GM06990 (cell line): ENCODE measurements at regions not wholly inside any gene's neighbourhood (a gene's known extent, or its start where the extent isn't known, plus 50 kb on each side); places are given as distances from the start of the nearest gene placed in this dataset.
"Not testable (repeated sequence)": the region's sequence is repeated elsewhere in the genome, so short reads cannot be mapped to it uniquely, and the experiment has no call there.

Experiments
- DNase-seq: peaks from one replicate; pipeline ENCODE4 v3.0.0-alpha.2; 2011; ENCODE audit not compliant: insufficient read length; ENCODE audit errors: extremely low read depth
- H3K27me3 ChIP-seq: replicated peaks from 2 replicates; pipeline ENCODE4 v1.6.0; 2011; ENCODE audit warnings: low read length; ENCODE audit not compliant: control insufficient read depth, insufficient read depth
- H3K36me3 ChIP-seq: 2 replicates; pipeline ENCODE4 v1.5.1; 2011; ENCODE audit warnings: low read length; ENCODE audit not compliant: control insufficient read depth, insufficient read depth
- H3K4me3 ChIP-seq: replicated peaks from 2 replicates; pipeline ENCODE4 v1.5.1; 2011; ENCODE audit warnings: low read depth, mild to moderate bottlenecking, control low read depth, low read length
- TF ChIP-seq, protein P1 (sequence below): IDR thresholded peaks from 2 replicates; pipeline ENCODE4 v1.5.1; 2011; ENCODE audit warnings: low read length, control low read depth, mild to moderate bottlenecking, inconsistent platforms; ENCODE audit not compliant: insufficient read depth, poor library complexity, severe bottlenecking

DNA sequence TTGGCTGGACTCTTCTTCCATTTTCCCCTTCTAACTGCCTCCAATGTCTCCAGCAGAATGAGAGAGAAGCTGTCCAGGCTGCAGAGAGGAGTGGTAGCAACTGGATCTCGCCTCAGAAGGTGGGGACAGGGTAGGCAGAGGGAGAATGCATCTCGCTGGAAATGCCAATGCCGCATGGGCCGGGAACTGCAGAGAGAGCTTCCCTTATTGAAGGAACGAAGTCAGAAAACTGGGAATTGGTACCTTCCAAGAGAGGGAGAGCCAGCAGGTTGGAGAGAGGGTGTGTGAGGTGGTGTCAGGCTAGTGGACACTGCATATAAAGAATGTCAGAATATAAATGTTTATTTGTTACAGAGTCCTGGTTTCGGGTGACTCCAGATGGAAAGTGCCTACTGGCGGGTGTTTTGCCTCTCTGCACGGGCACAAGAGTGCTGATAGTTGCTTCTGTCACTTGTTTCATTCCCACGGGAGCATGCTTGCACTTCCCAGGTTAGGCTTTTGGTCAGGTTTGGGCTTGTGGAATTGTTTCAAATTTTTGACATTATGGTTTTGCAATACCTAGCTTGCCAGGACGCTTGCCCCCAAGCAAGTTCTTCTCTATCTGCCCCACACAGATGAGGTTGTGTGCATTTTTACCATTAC is 156.8 kb upstream of the STS start:
- Histone ChIP-seq H3K36me3 (no peaks in the 10 kb centered on the region), H3K4me3 (no peak overlapping the region), H3K27me3 (no peaks in the 10 kb centered on the region)
- TF ChIP-seq, protein P1, sequence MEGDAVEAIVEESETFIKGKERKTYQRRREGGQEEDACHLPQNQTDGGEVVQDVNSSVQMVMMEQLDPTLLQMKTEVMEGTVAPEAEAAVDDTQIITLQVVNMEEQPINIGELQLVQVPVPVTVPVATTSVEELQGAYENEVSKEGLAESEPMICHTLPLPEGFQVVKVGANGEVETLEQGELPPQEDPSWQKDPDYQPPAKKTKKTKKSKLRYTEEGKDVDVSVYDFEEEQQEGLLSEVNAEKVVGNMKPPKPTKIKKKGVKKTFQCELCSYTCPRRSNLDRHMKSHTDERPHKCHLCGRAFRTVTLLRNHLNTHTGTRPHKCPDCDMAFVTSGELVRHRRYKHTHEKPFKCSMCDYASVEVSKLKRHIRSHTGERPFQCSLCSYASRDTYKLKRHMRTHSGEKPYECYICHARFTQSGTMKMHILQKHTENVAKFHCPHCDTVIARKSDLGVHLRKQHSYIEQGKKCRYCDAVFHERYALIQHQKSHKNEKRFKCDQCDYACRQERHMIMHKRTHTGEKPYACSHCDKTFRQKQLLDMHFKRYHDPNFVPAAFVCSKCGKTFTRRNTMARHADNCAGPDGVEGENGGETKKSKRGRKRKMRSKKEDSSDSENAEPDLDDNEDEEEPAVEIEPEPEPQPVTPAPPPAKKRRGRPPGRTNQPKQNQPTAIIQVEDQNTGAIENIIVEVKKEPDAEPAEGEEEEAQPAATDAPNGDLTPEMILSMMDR = no peak
- DNase-seq = no peak

GRCh38 chrX:6989858-6990257 is 157.7 kb upstream of the STS start:
- no peaks in the 10 kb centered on the region for H3K36me3 ChIP-seq
- H3K27me3 ChIP-seq = no peaks in the 10 kb centered on the region
- no peak overlapping the region for H3K4me3 ChIP-seq
- DNase-seq = no peak
- TF ChIP-seq, protein P1 = no peak

- DNase-seq = not testable (repeated sequence)
Observed at GRCh38 chrX:6988694-6989093, 158.8 kb upstream of the STS start.

GRCh38 chrX:6986915-6987314 is 160.6 kb upstream of the STS start:
- Histone ChIP-seq H3K4me3 (no peak overlapping the region), H3K27me3 (no peaks in the 10 kb centered on the region), H3K36me3 (no peaks in the 10 kb centered on the region)
- TF ChIP-seq, protein P1 = no peak
- DNase-seq = no peak

More at GRCh38 chrX:6988694-6989093, 158.8 kb upstream of the STS start:
- not testable (repeated sequence) for H3K27me3 ChIP-seq, H3K4me3 ChIP-seq, H3K36me3 ChIP-seq

GRCh38 chrX:6985537-6985936 is 162.0 kb upstream of the STS start:
- no peaks in the 10 kb centered on the region for H3K27me3 ChIP-seq
- H3K4me3 ChIP-seq = no peak overlapping the region
- H3K36me3 ChIP-seq = no peaks in the 10 kb centered on the region
- no peak for DNase-seq
- TF ChIP-seq, protein P1 = no peak

DNA sequence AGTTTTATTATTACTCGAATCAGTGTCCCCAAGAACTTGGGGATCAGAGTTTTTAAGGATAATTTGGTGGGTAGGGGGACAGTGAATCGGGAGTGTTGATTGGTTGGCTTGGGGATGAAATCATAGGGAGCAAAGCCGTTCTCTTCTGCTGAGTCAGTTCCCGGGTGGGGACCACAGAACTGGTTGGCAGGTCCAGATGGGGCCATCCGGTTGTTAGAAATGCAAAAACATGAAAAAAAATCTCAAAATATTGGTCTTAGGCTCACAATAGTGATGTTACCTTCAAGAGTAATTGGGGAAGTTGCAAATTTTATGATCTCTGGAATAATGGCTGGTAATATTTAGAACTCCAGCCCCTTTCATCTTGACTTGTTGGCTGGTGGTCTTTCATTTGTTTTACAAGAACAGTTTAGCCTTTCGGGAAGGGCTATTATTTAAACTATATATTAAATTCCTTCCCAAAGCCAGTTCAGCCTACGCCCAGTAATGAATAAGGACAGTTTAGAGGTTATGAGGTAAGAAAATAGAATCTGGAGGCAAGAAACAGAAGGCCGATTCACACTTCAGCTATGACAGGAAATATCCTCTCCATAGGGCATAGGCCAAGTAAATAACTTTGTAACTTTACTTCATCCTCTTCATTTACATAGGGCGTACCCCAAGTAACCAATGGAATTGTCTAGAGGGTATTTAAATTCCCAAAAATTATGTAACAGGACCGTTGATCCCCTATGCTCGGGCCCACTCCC is 164.1 kb upstream of the STS start:
- H3K4me3 ChIP-seq = no peak overlapping the region
- no peak for DNase-seq
- H3K27me3 ChIP-seq = no peaks in the 10 kb centered on the region
- no peaks in the 10 kb centered on the region for H3K36me3 ChIP-seq
- TF ChIP-seq, protein P1 = no peak
